Loucy (cell line): ENCODE measurements at regions not wholly inside any gene's neighbourhood (a gene's known extent, or its start where the extent isn't known, plus 50 kb on each side); places are given as distances from the start of the nearest gene placed in this dataset.

Source experiments
- CTCF ChIP-seq: fragments of 200-600 bp; sonication (generic); conservative IDR thresholded peaks from 2 replicates; pipeline ENCODE4 v1.5.1; 2014; ENCODE audit warnings: mild to moderate bottlenecking, antibody characterized with exemption, low read length
- EZH2phosphoT487 ChIP-seq: fragments of 200-600 bp; IDR thresholded peaks from 2 replicates; pipeline ENCODE4 v1.6.1; 2018; ENCODE audit warnings: antibody characterized with exemption, mild to moderate bottlenecking, moderate library complexity, borderline replicate concordance

- TF ChIP-seq CTCF (no peak), EZH2phosphoT487 (no peak)
Observed at GRCh38 chr2:180144338-180144813, 137.3 kb upstream of the CWC22 start.
